HEK293 (cell line): ENCODE measurements at regions not wholly inside any gene's neighbourhood (a gene's known extent, or its start where the extent isn't known, plus 50 kb on each side); places are given as distances from the start of the nearest gene placed in this dataset.

Source experiments
- CTCF ChIA-PET: fragments of 350-600 bp; formaldehyde crosslinking; extraction: SDS; loops from one replicate; lab custom pipeline; 2021; ENCODE audit warnings: antibody characterized with exemption; lab: Yijun Ruan, JAX
- POLR2A ChIA-PET: fragments of 300-600 bp; formaldehyde crosslinking; extraction: SDS; loops from one replicate; lab custom pipeline; 2020; ENCODE audit warnings: antibody characterized with exemption, inconsistent platforms; lab: Yijun Ruan, JAX
- H3K27ac ChIP-seq: fragments of 200-500 bp; sonication (Bioruptor generic); 2 replicates; pipeline ENCODE4 v1.5.1; 2014; ENCODE audit warnings: low read depth, low read length, control low read depth, inconsistent platforms; ENCODE audit errors: extremely low read depth
- H3K36me3 ChIP-seq, 2 experiments: fragments of 200-500 bp in 1 of 2; sonication (Bioruptor generic) in 1 of 2; 1 replicate in 1 of 2; 2 replicates in 1 of 2; pipeline ENCODE4 v1.5.1; 2014 to 2017; ENCODE audit warnings: inconsistent platforms in 2 of 2, low read length in 2 of 2; ENCODE audit not compliant: control insufficient read depth in 2 of 2, insufficient read depth in 1 of 2
- H3K4me1 ChIP-seq: fragments of 200-500 bp; sonication (Bioruptor generic); 2 replicates; pipeline ENCODE4 v1.5.1; 2014; ENCODE audit warnings: mild to moderate bottlenecking, low read length, inconsistent platforms; ENCODE audit not compliant: control insufficient read depth, insufficient read depth
- H3K4me3 ChIP-seq: 2 replicates; pipeline ENCODE4 v1.5.1; 2011; ENCODE audit warnings: low read depth, mild to moderate bottlenecking, control low read depth, low read length, moderate library complexity
- H3K9me3 ChIP-seq: fragments of 200-500 bp; sonication (Bioruptor generic); 2 replicates; pipeline ENCODE4 v1.5.1; 2014; ENCODE audit warnings: low read depth, low read length, inconsistent platforms; ENCODE audit not compliant: control insufficient read depth, insufficient read depth
- AEBP2 ChIP-seq: fragments of 450-650 bp; formaldehyde crosslinking; IDR thresholded peaks from 2 replicates; pipeline ENCODE4 v1.5.1; 2016; ENCODE audit warnings: missing biosample characterization, missing genetic modification characterization, borderline replicate concordance
- CTCF ChIP-seq: fragments of 450-650 bp; formaldehyde crosslinking; IDR thresholded peaks from 2 replicates; pipeline ENCODE4 v1.5.1; 2016; ENCODE audit warnings: missing biosample characterization, missing genetic modification characterization
- PATZ1 ChIP-seq: fragments of 450-650 bp; formaldehyde crosslinking; IDR thresholded peaks from 2 replicates; pipeline ENCODE4 v1.5.1; 2016; ENCODE audit warnings: missing biosample characterization, missing genetic modification characterization
- PRDM4 ChIP-seq: fragments of 450-650 bp; formaldehyde crosslinking; IDR thresholded peaks from 2 replicates; pipeline ENCODE4 v1.5.1; 2017; ENCODE audit warnings: missing biosample characterization, missing genetic modification characterization
- PRDM6 ChIP-seq: fragments of 450-650 bp; formaldehyde crosslinking; IDR thresholded peaks from 2 replicates; pipeline ENCODE4 v1.5.1; 2017; ENCODE audit warnings: missing biosample characterization, missing genetic modification characterization
- TCF7L2 ChIP-seq: IDR thresholded peaks from 2 replicates; pipeline ENCODE4 v1.6.1; 2011; ENCODE audit warnings: low read depth, mild to moderate bottlenecking, inconsistent platforms, low read length, moderate library complexity, borderline replicate concordance
- ZNF266 ChIP-seq: fragments of 450-650 bp; formaldehyde crosslinking; IDR thresholded peaks from 2 replicates; pipeline ENCODE4 v1.5.1; 2016; ENCODE audit warnings: missing biosample characterization, missing genetic modification characterization, low read depth
- ZNF280C ChIP-seq: fragments of 450-650 bp; formaldehyde crosslinking; IDR thresholded peaks from 2 replicates; pipeline ENCODE4 v1.5.1; 2016; ENCODE audit warnings: missing biosample characterization, missing genetic modification characterization
- ZNF513 ChIP-seq: fragments of 450-650 bp; IDR thresholded peaks from 2 replicates; pipeline ENCODE4 v1.5.1; 2018; ENCODE audit warnings: missing biosample characterization, missing genetic modification characterization
- ZNF544 ChIP-seq: fragments of 450-650 bp; formaldehyde crosslinking; IDR thresholded peaks from 2 replicates; pipeline ENCODE4 v1.5.0; 2017; ENCODE audit warnings: missing biosample characterization, missing genetic modification characterization
- ZNF549 ChIP-seq: fragments of 450-650 bp; IDR thresholded peaks from 2 replicates; pipeline ENCODE4 v1.5.1; 2018; ENCODE audit warnings: missing biosample characterization, missing genetic modification characterization, mild to moderate bottlenecking, inconsistent platforms, moderate library complexity
- ZNF664 ChIP-seq: fragments of 450-650 bp; formaldehyde crosslinking; IDR thresholded peaks from 2 replicates; pipeline ENCODE4 v1.5.1; 2016; ENCODE audit warnings: missing biosample characterization, missing genetic modification characterization
- ZNF670 ChIP-seq: fragments of 450-650 bp; formaldehyde crosslinking; IDR thresholded peaks from 2 replicates; pipeline ENCODE4 v1.5.1; 2016; ENCODE audit warnings: missing biosample characterization, missing genetic modification characterization, low read depth
- ZNF692 ChIP-seq: fragments of 450-650 bp; formaldehyde crosslinking; IDR thresholded peaks from 2 replicates; pipeline ENCODE4 v1.5.1; 2016; ENCODE audit warnings: missing biosample characterization, missing genetic modification characterization
- ZSCAN30 ChIP-seq: fragments of 450-650 bp; IDR thresholded peaks from 2 replicates; pipeline ENCODE4 v1.5.1; 2018; ENCODE audit warnings: missing biosample characterization, mild to moderate bottlenecking, missing genetic modification characterization, moderate library complexity
- ZXDB ChIP-seq: fragments of 450-650 bp; formaldehyde crosslinking; IDR thresholded peaks from 2 replicates; pipeline ENCODE4 v1.5.1; 2016; ENCODE audit warnings: missing biosample characterization, missing genetic modification characterization

- ChIA-PET CTCF (interaction anchor here (1.0 kb wide), 1 partner anchor 10 kb away, joined by 3 read pairs; no protein-coding TSS in a partner anchor), POLR2A (interaction anchor here (0.6 kb wide), 1 partner anchor 216 kb away, joined by 5 read pairs; no protein-coding TSS in a partner anchor)
- no peak for TF ChIP-seq ZNF670 (tag by site-specific recombination)
- no peak for TF ChIP-seq CTCF
- no peak for TF ChIP-seq ZNF266 (tag by site-specific recombination)
- TF ChIP-seq ZNF664 (tag by site-specific recombination): no peak
- TF ChIP-seq AEBP2 (tag by site-specific recombination): no peak
- no peak for TF ChIP-seq PATZ1 (tag by site-specific recombination)
- no peak for TF ChIP-seq ZNF513 (tag by site-specific recombination)
- TF ChIP-seq PRDM4 (tag by site-specific recombination): no peak
- TF ChIP-seq TCF7L2: no peak
- no peak overlapping the region for H3K4me3 ChIP-seq
- no peaks in the 10 kb centered on the region for H3K36me3 ChIP-seq
- H3K27ac ChIP-seq: no peak overlapping the region
- H3K4me1 ChIP-seq: no peaks in the 10 kb centered on the region
- H3K9me3 ChIP-seq: no peaks in the 10 kb centered on the region
These were observed 115.0 kb downstream of the TMEM26 start for GRCh38 chr10:61338146-61338545.

GRCh38 chr10:61337741-61338140, 115.4 kb downstream of the TMEM26 start:
- H3K36me3 ChIP-seq: no peaks in the 10 kb centered on the region
- no peak overlapping the region for H3K4me3 ChIP-seq
- no peaks in the 10 kb centered on the region for H3K9me3 ChIP-seq
- ChIA-PET CTCF (interaction anchor here (1.0 kb wide), 1 partner anchor 10 kb away, joined by 3 read pairs; no protein-coding TSS in a partner anchor), POLR2A (interaction anchor here (0.6 kb wide), 1 partner anchor 217 kb away, joined by 5 read pairs; no protein-coding TSS in a partner anchor)
- H3K27ac ChIP-seq: no peak overlapping the region
- no peaks in the 10 kb centered on the region for H3K4me1 ChIP-seq
- TF ChIP-seq ZNF549 (no peak), PRDM6 (tag by site-specific recombination) (no peak), ZNF544 (tag by site-specific recombination) (no peak), ZNF692 (tag by site-specific recombination) (no peak), ZSCAN30 (tag by site-specific recombination) (no peak), ZNF280C (tag by site-specific recombination) (no peak), ZXDB (tag by site-specific recombination) (no peak)
